SK-N-DZ (cell line): ENCODE measurements at regions not wholly inside any gene's neighbourhood (a gene's known extent, or its start where the extent isn't known, plus 50 kb on each side); places are given as distances from the start of the nearest gene placed in this dataset.
"Not testable (repeated sequence)": the region's sequence is repeated elsewhere in the genome, so short reads cannot be mapped to it uniquely, and the experiment has no call there.

Experiments
- DNase-seq: peaks from one replicate; pipeline ENCODE4 v3.0.0-alpha.2; 2015; ENCODE audit warnings: low spot score

GRCh38 chr6:94245395-94245794 is 826.0 kb upstream of the EPHA7 start:
- no peak for DNase-seq

- DNase-seq = no peak
Observed at GRCh38 chr6:94238868-94239267, 819.5 kb upstream of the EPHA7 start.

- DNase-seq = no peak
Observed at GRCh38 chr6:94227741-94228140, 808.4 kb upstream of the EPHA7 start.

GRCh38 chr6:94217836-94218235 is 798.5 kb upstream of the EPHA7 start:
- DNase-seq = no peak

GRCh38 chr6:94215552-94215951 is 796.2 kb upstream of the EPHA7 start:
- no peak for DNase-seq

- no peak for DNase-seq
Observed at GRCh38 chr6:94213226-94213625, 793.9 kb upstream of the EPHA7 start.

GRCh38 chr6:94196891-94197290 is 777.5 kb upstream of the EPHA7 start:
- DNase-seq = no peak

GRCh38 chr6:94190030-94190429 is 770.7 kb upstream of the EPHA7 start:
- no peak for DNase-seq

- no peak for DNase-seq
Observed at GRCh38 chr6:94184666-94185464, 765.5 kb upstream of the EPHA7 start.

GRCh38 chr6:94177429-94177828 is 758.1 kb upstream of the EPHA7 start:
- no peak for DNase-seq

GRCh38 chr6:94175465-94175864 is 756.1 kb upstream of the EPHA7 start:
- DNase-seq = peak; percentile 81

- DNase-seq = no peak
Observed at GRCh38 chr6:94163877-94164276, 744.5 kb upstream of the EPHA7 start.

- no peak for DNase-seq
Observed at GRCh38 chr6:94150886-94151285, 731.5 kb upstream of the EPHA7 start.

GRCh38 chr6:94144807-94145206 is 725.4 kb upstream of the EPHA7 start:
- no peak for DNase-seq

GRCh38 chr6:94137178-94137577 is 717.8 kb upstream of the EPHA7 start:
- not testable (repeated sequence) for DNase-seq

GRCh38 chr6:94133106-94133505 is 713.7 kb upstream of the EPHA7 start:
- peak; percentile 58 for DNase-seq

GRCh38 chr6:94131271-94131670 is 711.9 kb upstream of the EPHA7 start:
- DNase-seq = no peak

- peak; percentile 6 for DNase-seq
Observed at GRCh38 chr6:94130478-94130877, 711.1 kb upstream of the EPHA7 start.

- DNase-seq = no peak
Observed at GRCh38 chr6:94129926-94130325, 710.6 kb upstream of the EPHA7 start.

GRCh38 chr6:94127716-94128115 is 708.4 kb upstream of the EPHA7 start:
- DNase-seq = no peak

- no peak for DNase-seq
Observed at GRCh38 chr6:94124333-94124732, 705.0 kb upstream of the EPHA7 start.

GRCh38 chr6:94121094-94121493 is 701.7 kb upstream of the EPHA7 start:
- no peak for DNase-seq

- DNase-seq = no peak
Observed at GRCh38 chr6:94099072-94099471, 679.7 kb upstream of the EPHA7 start.

- no peak for DNase-seq
Observed at GRCh38 chr6:94095961-94096360, 676.6 kb upstream of the EPHA7 start.
